ENCODE measurements at regions not wholly inside any gene's neighbourhood (a gene's known extent, or its start where the extent isn't known, plus 50 kb on each side); places are given as distances from the start of the nearest gene placed in this dataset.

DNA sequence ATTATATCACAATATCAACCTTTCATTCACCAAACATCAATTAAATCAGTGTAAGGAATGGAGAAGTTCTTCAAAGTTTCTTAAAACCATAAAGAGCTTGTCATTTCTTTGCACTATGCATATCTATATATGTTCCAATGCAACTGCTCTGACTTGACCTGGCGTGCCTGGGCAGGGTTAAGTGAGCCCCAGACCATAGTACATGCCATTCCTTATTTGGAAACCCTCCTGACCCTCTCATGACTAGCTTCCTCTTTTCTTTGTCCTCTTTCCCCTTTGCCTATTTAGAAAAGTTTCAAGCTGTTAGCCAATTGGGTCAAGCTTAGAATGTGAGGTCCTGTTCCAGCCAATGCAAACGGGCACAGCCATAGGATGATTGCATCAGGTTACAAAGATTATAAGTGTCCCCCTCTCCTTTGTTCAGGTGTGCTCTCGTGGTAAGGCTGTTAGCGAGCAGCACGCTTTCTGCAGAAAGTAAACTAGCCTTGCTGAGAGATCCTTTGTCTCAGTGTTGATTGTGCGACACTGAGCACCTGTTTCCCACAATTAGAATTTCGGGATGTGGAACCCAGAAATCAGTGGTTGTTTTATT is 78.2 kb upstream of the UXS1 start:
- H3K9me3 ChIP-seq (ENCODE audit: control insufficient read depth in 1 of 2, insufficient read depth in 1 of 2, low read depth in 1 of 2, low read length in 2 of 2): no peaks in the 10 kb centered on the region
- H3K27me3 ChIP-seq (ENCODE audit: insufficient read depth, low read length): no peaks in the 10 kb centered on the region
- H3K9me2 ChIP-seq (ENCODE audit: insufficient read depth): no peaks in the 10 kb centered on the region
- no peaks in the 10 kb centered on the region for H3K36me3 ChIP-seq (ENCODE audit: control insufficient read depth in 1 of 2, insufficient read depth in 2 of 2, low read length in 2 of 2)
- POLR2A ChIA-PET: no interaction called here
- TF ChIP-seq, protein P1, sequence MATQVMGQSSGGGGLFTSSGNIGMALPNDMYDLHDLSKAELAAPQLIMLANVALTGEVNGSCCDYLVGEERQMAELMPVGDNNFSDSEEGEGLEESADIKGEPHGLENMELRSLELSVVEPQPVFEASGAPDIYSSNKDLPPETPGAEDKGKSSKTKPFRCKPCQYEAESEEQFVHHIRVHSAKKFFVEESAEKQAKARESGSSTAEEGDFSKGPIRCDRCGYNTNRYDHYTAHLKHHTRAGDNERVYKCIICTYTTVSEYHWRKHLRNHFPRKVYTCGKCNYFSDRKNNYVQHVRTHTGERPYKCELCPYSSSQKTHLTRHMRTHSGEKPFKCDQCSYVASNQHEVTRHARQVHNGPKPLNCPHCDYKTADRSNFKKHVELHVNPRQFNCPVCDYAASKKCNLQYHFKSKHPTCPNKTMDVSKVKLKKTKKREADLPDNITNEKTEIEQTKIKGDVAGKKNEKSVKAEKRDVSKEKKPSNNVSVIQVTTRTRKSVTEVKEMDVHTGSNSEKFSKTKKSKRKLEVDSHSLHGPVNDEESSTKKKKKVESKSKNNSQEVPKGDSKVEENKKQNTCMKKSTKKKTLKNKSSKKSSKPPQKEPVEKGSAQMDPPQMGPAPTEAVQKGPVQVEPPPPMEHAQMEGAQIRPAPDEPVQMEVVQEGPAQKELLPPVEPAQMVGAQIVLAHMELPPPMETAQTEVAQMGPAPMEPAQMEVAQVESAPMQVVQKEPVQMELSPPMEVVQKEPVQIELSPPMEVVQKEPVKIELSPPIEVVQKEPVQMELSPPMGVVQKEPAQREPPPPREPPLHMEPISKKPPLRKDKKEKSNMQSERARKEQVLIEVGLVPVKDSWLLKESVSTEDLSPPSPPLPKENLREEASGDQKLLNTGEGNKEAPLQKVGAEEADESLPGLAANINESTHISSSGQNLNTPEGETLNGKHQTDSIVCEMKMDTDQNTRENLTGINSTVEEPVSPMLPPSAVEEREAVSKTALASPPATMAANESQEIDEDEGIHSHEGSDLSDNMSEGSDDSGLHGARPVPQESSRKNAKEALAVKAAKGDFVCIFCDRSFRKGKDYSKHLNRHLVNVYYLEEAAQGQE (IDR thresholded peaks at IDR 0.05; ENCODE audit: low read depth): no peak
- TF ChIP-seq ZNF274 (IDR thresholded peaks at IDR 0.05; ENCODE audit: low read depth, low read length) (no peak), ATF3 (IDR thresholded peaks at IDR 0.05) (no peak), POLR2AphosphoS5 (IDR thresholded peaks at IDR 0.05; ENCODE audit: low read depth, low read length) (no peak), EZH2phosphoT487 (IDR thresholded peaks at IDR 0.05; ENCODE audit: borderline replicate concordance) (no peak), ELF1 (IDR thresholded peaks at IDR 0.05; ENCODE audit: borderline replicate concordance, low read depth) (no peak), POLR2A (IDR thresholded peaks at IDR 0.05; ENCODE audit: borderline replicate concordance, extremely low read depth, insufficient read depth, insufficient read length) (no peak), TCF7L2 (IDR thresholded peaks at IDR 0.05; ENCODE audit: borderline replicate concordance, extremely low read depth, insufficient read depth, insufficient read length) (no peak), EZH2 (IDR thresholded peaks at IDR 0.05) (no peak), SP1 (IDR thresholded peaks at IDR 0.05; ENCODE audit: low read depth) (no peak), CBX3 (IDR thresholded peaks at IDR 0.05; ENCODE audit: low read depth) (no peak), SIN3A (IDR thresholded peaks at IDR 0.05; ENCODE audit: low read depth) (no peak), FOSL1 (IDR thresholded peaks at IDR 0.05; ENCODE audit: low read depth) (no peak), RAD21 (IDR thresholded peaks at IDR 0.05; ENCODE audit: low read depth) (no peak), JUND (IDR thresholded peaks at IDR 0.05) (no peak), CEBPB (IDR thresholded peaks at IDR 0.05; ENCODE audit: low read depth) (no peak), EGR1 (IDR thresholded peaks at IDR 0.05; ENCODE audit: low read depth) (no peak), SRF (IDR thresholded peaks at IDR 0.05; ENCODE audit: low read depth) (no peak)
- TF ChIP-seq, protein P2, sequence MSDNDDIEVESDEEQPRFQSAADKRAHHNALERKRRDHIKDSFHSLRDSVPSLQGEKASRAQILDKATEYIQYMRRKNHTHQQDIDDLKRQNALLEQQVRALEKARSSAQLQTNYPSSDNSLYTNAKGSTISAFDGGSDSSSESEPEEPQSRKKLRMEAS (IDR thresholded peaks at IDR 0.05): no peak
- no peak overlapping the region for H3K4me2 ChIP-seq (ENCODE audit: low read length)
- BruUV-seq (replicated peaks): no TSS peak
- H3K4me1 ChIP-seq (ENCODE audit: control insufficient read depth in 1 of 2, insufficient read depth in 2 of 2, low read length in 2 of 2): peaks cover 0 to 10% of the 10 kb centered on the region in 2 experiments; a peak in 1 of 4 replicates
- no peaks in the 10 kb centered on the region for H3K79me2 ChIP-seq (ENCODE audit: insufficient read depth, low read length)
- ATAC-seq (no peak), DNase-seq (ENCODE audit: low read depth, low spot score) (no peak)
- intact Hi-C loops (cut with micrococcal nuclease): no loop called here
- no peak overlapping the region for H3K4me3 ChIP-seq (replicated peaks in 1 of 2; ENCODE audit: low read depth in 1 of 2, low read length in 2 of 2)
- CTCF ChIA-PET: no interaction called here
- RAD21 ChIA-PET (ENCODE audit: low non-redundant PET in 1 of 2, low total read pairs in 2 of 2, uncharacterized antibody in 2 of 2, unreplicated experiment in 2 of 2): no interaction called here
- no peak overlapping the region for H3K9ac ChIP-seq (ENCODE audit: low read length)
- no peak overlapping the region for H3K27ac ChIP-seq (ENCODE audit: low read depth, low read length)
- H2AFZ ChIP-seq (ENCODE audit: low read depth, low read length, poor library complexity, severe bottlenecking): no peak overlapping the region
- H4K20me1 ChIP-seq (ENCODE audit: insufficient read depth): no peaks in the 10 kb centered on the region
